ENCODE measurements at regions not wholly inside any gene's neighbourhood (a gene's known extent, or its start where the extent isn't known, plus 50 kb on each side); places are given as distances from the start of the nearest gene placed in this dataset.

- TF ChIP-seq CTCF (IDR thresholded peaks at IDR 0.05) (no peak), POLR2AphosphoS5 (IDR thresholded peaks at IDR 0.05) (no peak), POLR2A (IDR thresholded peaks at IDR 0.05) (no peak)
These were observed 50.8 kb upstream of the ATP5PO start for GRCh38 chr21:33966324-33966949.

Measured in transverse colon (tissue), 4 donors.